Prostate gland (tissue), 2 donors: ENCODE measurements at regions not wholly inside any gene's neighbourhood (a gene's known extent, or its start where the extent isn't known, plus 50 kb on each side); places are given as distances from the start of the nearest gene placed in this dataset.

Source experiments
- DNase-seq: peaks from one replicate; pipeline ENCODE4 v3.0.0-alpha.2; 2019; ENCODE audit warnings: low spot score
- H3K27ac ChIP-seq, 2 donors: fragments of 200-600 bp; sonication (generic); 2 replicates each; pipeline ENCODE4 v1.5.1; 2017 to 2019
- H3K27me3 ChIP-seq: fragments of 200-600 bp; sonication (generic); replicated peaks from 2 replicates; pipeline ENCODE4 v1.5.1; 2019; ENCODE audit not compliant: insufficient read depth
- H3K36me3 ChIP-seq, 2 donors: fragments of 200-600 bp; sonication (generic); 1 replicate in 1 of 2; 2 replicates in 1 of 2; pipeline versions ENCODE4 v1.5.1 to v1.8.1; 2017 to 2019
- H3K4me1 ChIP-seq: fragments of 200-600 bp; sonication (generic); replicated peaks from 2 replicates; pipeline ENCODE4 v1.5.1; 2019
- H3K4me3 ChIP-seq, 2 donors: fragments of 200-600 bp; sonication (generic); 2 replicates each; pipeline ENCODE4 v1.5.1; 2017 to 2019
- H3K9me3 ChIP-seq: fragments of 200-600 bp; sonication (generic); 2 replicates; pipeline ENCODE4 v1.5.1; 2017
- POLR2A ChIP-seq: fragments of 450-650 bp; IDR thresholded peaks from one replicate; pipeline ENCODE4 v1.6.1; 2016; ENCODE audit warnings: antibody characterized with exemption, mild to moderate bottlenecking
- POLR2AphosphoS5 ChIP-seq: sonication (generic); formaldehyde crosslinking; IDR thresholded peaks from one replicate; pipeline ENCODE4 v1.6.1; 2017; ENCODE audit warnings: antibody characterized with exemption
- WGBS: methylation state at CpG from one replicate; pipeline ENCODE4 v1.1.5; 2018; 5-methylcytosine and 5-hydroxymethylcytosine counted together
- intact Hi-C: fragments of 100-400 bp; cut with DNase I; formaldehyde crosslinking; loops from one replicate; pipeline ENCODE4 v1.14.2; 2022
- TF ChIP-seq, protein P1 (sequence below), 4 experiments: fragments of 200-600 bp in 2 of 4; fragments of 450-650 bp in 2 of 4; sonication (generic) in 2 of 4; IDR thresholded peaks; 1 replicate in 3 of 4; 2 replicates in 1 of 4; pipeline ENCODE4 v1.5.1; 2016 to 2019; ENCODE audit warnings: antibody characterized with exemption in 4 of 4, mild to moderate bottlenecking in 2 of 4, moderate library complexity in 2 of 4

DNA sequence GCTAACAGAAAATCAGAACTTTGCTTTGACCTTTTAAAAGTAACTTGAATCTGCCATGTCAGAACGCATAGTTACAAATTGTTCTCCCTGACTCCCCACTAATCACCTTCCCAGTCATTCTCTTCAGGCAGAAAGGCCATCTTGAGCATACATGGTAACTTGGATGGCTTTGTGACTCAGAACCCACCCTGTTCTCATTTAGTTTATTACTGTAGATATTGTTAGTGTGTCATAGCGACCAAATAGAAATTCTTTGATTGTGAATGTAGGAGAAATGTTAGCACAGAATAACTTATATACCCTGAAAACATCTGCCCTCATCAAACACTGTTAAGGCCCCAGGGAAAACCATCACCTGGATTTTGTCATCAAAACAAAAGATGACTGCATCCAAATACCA, 382.0 kb downstream of the MAGEB5 start:
- intact Hi-C loops: no loop called here
- WGBS: 16% methylated on average over 2 of the region's 2 CpGs
- Histone ChIP-seq H3K4me1 (no peaks in the 10 kb centered on the region), H3K9me3 (no peaks in the 10 kb centered on the region), H3K27ac (no peak overlapping the region), H3K27me3 (no peaks in the 10 kb centered on the region), H3K36me3 (no peaks in the 10 kb centered on the region), H3K4me3 (no peak overlapping the region)
- TF ChIP-seq POLR2AphosphoS5 (no peak), POLR2A (no peak)
- TF ChIP-seq, protein P1, sequence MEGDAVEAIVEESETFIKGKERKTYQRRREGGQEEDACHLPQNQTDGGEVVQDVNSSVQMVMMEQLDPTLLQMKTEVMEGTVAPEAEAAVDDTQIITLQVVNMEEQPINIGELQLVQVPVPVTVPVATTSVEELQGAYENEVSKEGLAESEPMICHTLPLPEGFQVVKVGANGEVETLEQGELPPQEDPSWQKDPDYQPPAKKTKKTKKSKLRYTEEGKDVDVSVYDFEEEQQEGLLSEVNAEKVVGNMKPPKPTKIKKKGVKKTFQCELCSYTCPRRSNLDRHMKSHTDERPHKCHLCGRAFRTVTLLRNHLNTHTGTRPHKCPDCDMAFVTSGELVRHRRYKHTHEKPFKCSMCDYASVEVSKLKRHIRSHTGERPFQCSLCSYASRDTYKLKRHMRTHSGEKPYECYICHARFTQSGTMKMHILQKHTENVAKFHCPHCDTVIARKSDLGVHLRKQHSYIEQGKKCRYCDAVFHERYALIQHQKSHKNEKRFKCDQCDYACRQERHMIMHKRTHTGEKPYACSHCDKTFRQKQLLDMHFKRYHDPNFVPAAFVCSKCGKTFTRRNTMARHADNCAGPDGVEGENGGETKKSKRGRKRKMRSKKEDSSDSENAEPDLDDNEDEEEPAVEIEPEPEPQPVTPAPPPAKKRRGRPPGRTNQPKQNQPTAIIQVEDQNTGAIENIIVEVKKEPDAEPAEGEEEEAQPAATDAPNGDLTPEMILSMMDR (IDR thresholded peaks at IDR 0.05): no peak
- DNase-seq: no peak

DNA sequence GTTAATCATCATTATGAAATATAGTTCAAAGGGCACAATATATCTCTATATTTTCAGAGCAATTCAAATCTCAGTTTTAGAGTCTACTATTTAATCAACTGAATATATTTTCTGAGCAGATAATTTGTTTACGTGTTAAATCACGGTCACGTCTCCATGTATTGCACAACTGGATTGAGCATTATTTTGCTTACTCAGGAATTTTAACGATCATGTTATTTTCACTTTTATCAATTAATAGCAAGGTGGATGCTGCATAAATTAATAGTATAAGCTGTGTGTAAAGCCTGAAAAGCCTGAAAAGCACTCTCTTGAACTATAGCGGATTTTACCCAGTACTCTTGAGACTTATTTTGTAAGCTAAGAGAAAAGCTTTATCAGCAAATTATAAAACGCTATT, 374.9 kb downstream of the MAGEB5 start:
- H3K4me3 ChIP-seq: no peak overlapping the region
- no peaks in the 10 kb centered on the region for H3K4me1 ChIP-seq
- H3K36me3 ChIP-seq: no peaks in the 10 kb centered on the region
- H3K27ac ChIP-seq: no peak overlapping the region
- no peaks in the 10 kb centered on the region for H3K9me3 ChIP-seq
- intact Hi-C loops: no loop called here
- TF ChIP-seq POLR2A (no peak), POLR2AphosphoS5 (no peak)
- TF ChIP-seq, protein P1 (IDR thresholded peaks at IDR 0.05): no peak
- H3K27me3 ChIP-seq: no peaks in the 10 kb centered on the region
- WGBS: 76% methylated on average over 6 of the region's 6 CpGs
- no peak for DNase-seq

DNA sequence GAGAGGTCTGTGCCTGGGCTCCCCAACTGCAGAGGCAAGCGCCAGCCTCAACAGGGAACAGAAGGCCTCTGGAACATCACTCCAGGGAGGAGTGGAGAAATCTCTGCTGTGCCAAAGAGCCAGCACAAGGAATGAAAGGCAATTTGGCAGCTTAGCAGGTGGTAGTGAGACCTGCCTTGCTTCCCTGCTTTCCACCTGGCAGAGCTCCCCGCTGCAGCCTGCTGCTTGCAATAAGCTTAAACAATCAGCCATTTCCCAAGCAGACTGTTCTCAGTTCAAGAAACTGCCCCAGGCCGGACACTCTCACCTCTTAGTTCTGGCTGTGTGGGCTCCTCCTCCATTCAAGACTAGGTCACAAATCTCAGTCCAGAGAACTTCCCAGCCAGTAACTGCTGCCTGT, 370.6 kb downstream of the MAGEB5 start:
- no peaks in the 10 kb centered on the region for H3K9me3 ChIP-seq
- no peak overlapping the region for H3K27ac ChIP-seq
- WGBS: 70% methylated on average over 2 of the region's 3 CpGs
- no peak for DNase-seq
- H3K4me3 ChIP-seq: no peak overlapping the region
- TF ChIP-seq POLR2A (no peak), POLR2AphosphoS5 (no peak)
- TF ChIP-seq, protein P1 (IDR thresholded peaks at IDR 0.05): no peak
- no peaks in the 10 kb centered on the region for H3K27me3 ChIP-seq
- intact Hi-C loops: no loop called here
- H3K4me1 ChIP-seq: no peaks in the 10 kb centered on the region
- H3K36me3 ChIP-seq: no peaks in the 10 kb centered on the region

DNA sequence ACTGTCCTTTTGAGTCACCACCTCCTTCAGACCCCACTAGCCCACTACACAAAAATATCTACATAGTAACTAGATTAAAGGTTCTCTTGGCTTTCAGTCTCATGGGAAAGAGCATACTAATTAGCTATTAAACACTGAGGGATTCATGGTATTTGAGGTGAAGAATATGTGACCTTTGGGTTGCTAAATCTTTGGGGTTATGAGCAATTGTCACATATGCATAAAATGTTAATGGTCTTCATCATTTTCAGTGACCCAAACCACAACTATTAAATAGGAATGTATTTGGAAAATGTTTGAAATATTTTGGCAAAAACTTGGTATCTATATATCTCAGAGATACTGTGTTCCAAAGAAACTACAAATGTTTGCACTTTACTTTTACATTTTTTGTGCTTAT, 365.1 kb downstream of the MAGEB5 start:
- no peak for TF ChIP-seq POLR2A
- no peak for TF ChIP-seq POLR2AphosphoS5
- TF ChIP-seq, protein P1 (IDR thresholded peaks at IDR 0.05): no peak
- H3K4me3 ChIP-seq: no peak overlapping the region
- intact Hi-C loops: no loop called here
- no peaks in the 10 kb centered on the region for H3K27me3 ChIP-seq
- no peak for DNase-seq
- no peaks in the 10 kb centered on the region for H3K9me3 ChIP-seq
- H3K27ac ChIP-seq: no peak overlapping the region
- H3K4me1 ChIP-seq: no peaks in the 10 kb centered on the region
- H3K36me3 ChIP-seq: no peaks in the 10 kb centered on the region

DNA sequence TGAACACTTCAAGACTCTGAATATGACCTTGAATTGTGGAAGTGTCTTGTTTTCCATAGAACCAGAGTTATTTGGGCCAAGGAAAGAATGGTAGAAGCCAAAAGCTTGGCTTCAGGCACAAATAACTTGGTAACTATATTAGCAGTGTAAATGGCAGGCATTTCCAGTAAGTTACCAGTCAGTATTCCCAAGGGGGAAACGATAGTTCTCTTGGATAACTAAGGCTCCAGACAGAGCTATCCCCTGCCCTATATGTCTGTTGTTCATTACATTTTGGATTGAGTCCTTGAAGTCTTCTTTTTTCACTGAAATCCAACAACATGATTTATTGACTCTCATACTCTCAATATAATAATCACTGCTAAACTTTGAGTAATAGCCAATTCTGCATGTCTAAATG, 364.1 kb downstream of the MAGEB5 start:
- WGBS: 82% methylated on average over 1 of the region's 1 CpG
- intact Hi-C loops: no loop called here
- TF ChIP-seq POLR2AphosphoS5: no peak
- TF ChIP-seq, protein P1 (IDR thresholded peaks at IDR 0.05): no peak
- no peak for DNase-seq
- Histone ChIP-seq H3K4me3 (no peak overlapping the region), H3K9me3 (no peaks in the 10 kb centered on the region), H3K36me3 (no peaks in the 10 kb centered on the region), H3K4me1 (no peaks in the 10 kb centered on the region), H3K27me3 (no peaks in the 10 kb centered on the region), H3K27ac (no peak overlapping the region)
